GM13976 (cell line): ENCODE measurements at regions not wholly inside any gene's neighbourhood (a gene's known extent, or its start where the extent isn't known, plus 50 kb on each side); places are given as distances from the start of the nearest gene placed in this dataset.

Source experiments
- DNase-seq: peaks from one replicate; pipeline ENCODE4 v3.0.0; 2012; ENCODE audit warnings: low spot score
- CTCF ChIP-seq: IDR thresholded peaks from 2 replicates; pipeline ENCODE4 v1.5.1; 2012; ENCODE audit warnings: borderline replicate concordance, mild to moderate bottlenecking; ENCODE audit not compliant: insufficient read depth; ENCODE audit errors: extremely low read depth, missing control alignments, control extremely low read depth
- in situ Hi-C: fragments of 300-500 bp; cut with MboI; formaldehyde crosslinking; loops from one replicate; pipeline ENCODE4 v1.12.0; 2022; ENCODE audit warnings: low sequenced_read_pairs, mixed read lengths, inconsistent platforms; ENCODE audit not compliant: unreplicated experiment

- no peak for TF ChIP-seq CTCF
- DNase-seq = no peak
These were observed 62.7 kb upstream of the RNU6-1 start for GRCh38 chr15:67902579-67903009.

DNA sequence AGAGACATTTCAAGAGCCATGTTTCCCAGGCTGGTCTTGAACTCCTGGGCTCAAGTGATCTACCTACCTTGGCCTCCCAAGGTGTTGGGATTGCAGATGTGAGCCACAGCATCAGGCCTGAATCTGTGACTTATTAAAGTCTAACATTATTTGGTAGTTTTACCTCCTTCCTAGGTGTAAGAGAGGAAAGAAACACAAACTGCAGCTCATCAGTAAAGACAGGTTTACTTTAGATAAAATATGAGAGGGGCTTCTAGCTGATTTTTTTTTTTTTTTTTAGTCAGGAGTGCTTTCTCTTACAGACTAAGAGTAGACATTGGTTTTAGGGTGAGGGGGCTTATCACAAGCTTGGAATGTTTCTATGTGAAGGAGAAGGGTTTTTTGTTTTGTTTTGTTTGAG lies 63.9 kb upstream of the RNU6-1 start:
- in situ Hi-C loops = no loop called here
- no peak for DNase-seq
- TF ChIP-seq CTCF = no peak

More at GRCh38 chr15:67902579-67903009, 62.7 kb upstream of the RNU6-1 start:
- in situ Hi-C loops = no loop called here

DNA sequence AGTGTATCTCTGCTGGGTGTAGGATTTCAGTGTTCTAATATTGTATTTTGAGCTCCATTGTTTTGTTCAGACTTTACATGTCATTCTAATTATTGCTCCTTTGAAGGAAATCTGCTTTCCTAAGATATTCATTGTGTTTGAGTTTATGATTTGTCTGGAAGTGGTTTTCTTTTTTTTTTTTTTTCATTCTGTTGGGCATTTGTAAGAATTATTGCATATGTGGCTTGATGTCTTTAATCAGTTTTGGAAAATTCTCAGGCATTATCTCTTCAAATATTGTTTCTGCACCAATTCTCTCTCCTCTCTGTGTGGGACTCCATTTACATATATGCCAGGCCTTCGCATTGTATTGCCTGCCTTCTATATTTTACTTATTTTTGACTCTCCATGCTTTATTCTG lies 65.8 kb upstream of the RNU6-1 start:
- in situ Hi-C loops = no loop called here
- DNase-seq = no peak
- TF ChIP-seq CTCF = no peak

GRCh38 chr15:67906382-67906781 lies 66.5 kb upstream of the RNU6-1 start:
- no peak for TF ChIP-seq CTCF
- in situ Hi-C loops = no loop called here
- no peak for DNase-seq

DNA sequence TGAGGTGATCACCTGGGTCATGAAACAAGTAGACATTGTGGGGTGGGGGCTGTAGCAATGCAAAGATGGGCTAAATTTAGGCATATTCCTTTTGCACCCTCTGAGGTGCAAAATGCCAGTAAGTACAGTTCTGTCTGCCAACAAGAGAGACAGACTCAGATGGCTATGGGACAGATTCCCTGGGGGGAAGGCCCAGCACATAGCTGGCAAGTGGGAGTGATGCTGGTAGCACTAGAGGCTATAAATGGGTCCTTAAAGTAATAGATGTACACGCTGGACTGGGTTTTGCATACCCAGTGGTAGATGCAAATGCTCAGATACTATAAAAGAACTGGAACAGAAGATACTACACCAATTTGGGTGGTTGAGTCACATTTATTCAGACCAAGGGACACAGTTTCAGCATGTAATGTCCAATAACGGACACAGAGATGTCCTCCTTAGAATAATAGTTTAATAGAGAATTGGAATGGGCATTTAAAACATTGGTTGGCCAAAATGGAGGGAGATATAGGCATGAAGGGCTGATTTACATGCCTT lies 67.4 kb upstream of the RNU6-1 start:
- in situ Hi-C loops = no loop called here
- TF ChIP-seq CTCF = no peak
- DNase-seq = no peak

GRCh38 chr15:67908756-67909155 lies 68.9 kb upstream of the RNU6-1 start:
- in situ Hi-C loops = no loop called here
- no peak for TF ChIP-seq CTCF
- DNase-seq = no peak
